ENCODE measurements at regions not wholly inside any gene's neighbourhood (a gene's known extent, or its start where the extent isn't known, plus 50 kb on each side); places are given as distances from the start of the nearest gene placed in this dataset.
"Not testable (repeated sequence)": the region's sequence is repeated elsewhere in the genome, so short reads cannot be mapped to it uniquely, and the experiment has no call there.

GRCh38 chr9:93771276-93771675 is 183.9 kb downstream of the BARX1 start:
- no peak overlapping the region for H3K4me3 ChIP-seq (ENCODE audit: low read length)
- DNase-seq (ENCODE audit: low read depth, low spot score): no peak

DNA sequence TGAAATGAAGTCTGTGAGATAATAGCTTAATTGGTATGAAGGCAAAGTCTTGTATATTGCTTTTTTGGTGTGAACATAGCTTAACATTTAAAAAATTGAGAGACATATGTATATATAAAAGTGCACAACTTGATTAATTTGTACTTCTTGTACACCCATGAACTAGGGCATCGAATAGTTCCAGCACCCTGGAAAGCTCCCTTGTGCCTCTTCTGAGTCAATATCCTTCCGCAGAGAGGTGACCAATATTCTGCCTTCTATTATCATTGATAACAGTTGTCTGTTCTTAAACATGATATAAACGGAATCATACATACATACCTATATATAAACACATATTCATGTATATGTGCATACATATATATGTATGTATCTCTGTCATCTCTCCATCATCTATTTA is 185.4 kb downstream of the PHF2 start:
- DNase-seq (ENCODE audit: low read depth, low spot score): no peak

GRCh38 chr9:93750045-93750444 is 173.7 kb downstream of the PHF2 start:
- DNase-seq (ENCODE audit: low read depth, low spot score): no peak
- H3K4me3 ChIP-seq (ENCODE audit: low read length): no peak overlapping the region

More for the DNA sequence above, 185.4 kb downstream of the PHF2 start:
- no peak overlapping the region for H3K4me3 ChIP-seq (ENCODE audit: low read length)

DNA sequence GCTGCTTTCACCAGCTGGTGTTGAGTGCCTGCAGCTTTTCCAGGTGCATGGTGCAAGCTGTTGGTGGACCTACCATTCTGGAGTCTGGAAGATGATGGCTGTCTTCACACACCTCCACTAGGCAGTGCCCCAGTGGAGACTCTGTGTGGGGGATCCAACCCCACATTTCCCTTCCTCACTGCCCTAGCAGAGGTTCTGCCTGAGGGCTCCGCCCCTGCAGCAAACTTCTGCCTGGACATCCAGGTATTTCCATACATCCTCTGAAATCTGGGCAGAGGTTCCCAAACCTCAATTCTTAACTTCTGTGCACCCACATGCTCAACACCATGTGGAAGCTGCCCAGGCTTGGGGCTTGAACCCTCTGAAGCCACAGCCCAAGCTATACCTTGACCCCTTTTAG is 172.4 kb downstream of the PHF2 start:
- DNase-seq (ENCODE audit: low read depth, low spot score); H3K4me3 ChIP-seq (ENCODE audit: low read length): not testable (repeated sequence)

DNA sequence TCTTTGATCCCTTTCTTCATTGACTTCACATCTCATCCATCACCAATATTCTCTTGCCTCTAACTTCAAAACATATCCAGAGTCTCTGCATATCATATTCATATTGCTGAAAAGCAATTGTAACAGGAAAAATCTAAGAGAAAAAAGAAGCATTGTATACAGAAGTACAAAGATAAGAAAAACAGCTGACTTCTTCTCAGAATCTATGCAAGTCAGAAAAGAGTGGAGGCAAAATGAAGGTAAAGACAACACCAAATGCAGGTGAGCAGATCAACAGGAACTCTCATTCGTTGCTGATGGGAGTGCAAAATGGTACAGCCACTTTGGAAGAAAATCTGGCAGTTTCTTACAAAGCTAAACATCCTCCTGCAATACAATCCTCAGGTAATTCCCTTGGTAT is 155.6 kb downstream of the PHF2 start:
- DNase-seq (ENCODE audit: low read depth, low spot score): no peak

GRCh38 chr9:93730648-93731047 is 154.3 kb downstream of the PHF2 start:
- no peak for DNase-seq (ENCODE audit: low read depth, low spot score)
- H3K4me3 ChIP-seq (ENCODE audit: low read length): no peak overlapping the region

More for the DNA sequence above, 155.6 kb downstream of the PHF2 start:
- no peak overlapping the region for H3K4me3 ChIP-seq (ENCODE audit: low read length)

GRCh38 chr9:93730217-93730616 is 153.8 kb downstream of the PHF2 start:
- no peak overlapping the region for H3K4me3 ChIP-seq (ENCODE audit: low read length)
- DNase-seq (ENCODE audit: low read depth, low spot score): no peak
